Right lobe of liver (tissue), 4 donors: ENCODE measurements at regions not wholly inside any gene's neighbourhood (a gene's known extent, or its start where the extent isn't known, plus 50 kb on each side); places are given as distances from the start of the nearest gene placed in this dataset.

Experiments used
- POLR2A ChIP-seq: fragments of 450-650 bp; IDR thresholded peaks from one replicate; pipeline ENCODE4 v1.6.1; 2017; ENCODE audit warnings: antibody characterized with exemption, mild to moderate bottlenecking
- TF ChIP-seq, protein P1 (sequence below), 4 donors: fragments of 200-600 bp in 3 of 4; fragments of 450-650 bp in 1 of 4; IDR thresholded peaks; one replicate each; pipeline versions ENCODE4 v1.5.1 to v1.8.0; 2016 to 2022; ENCODE audit warnings: antibody characterized with exemption in 4 of 4, mild to moderate bottlenecking in 2 of 4
- donor health status: DM: no; HTN: no; CAD: no.
- donor health status: DM: no; HTN: no; CAD: no.
- donor health status: DM: no; HTN: yes; CAD: no.

DNA sequence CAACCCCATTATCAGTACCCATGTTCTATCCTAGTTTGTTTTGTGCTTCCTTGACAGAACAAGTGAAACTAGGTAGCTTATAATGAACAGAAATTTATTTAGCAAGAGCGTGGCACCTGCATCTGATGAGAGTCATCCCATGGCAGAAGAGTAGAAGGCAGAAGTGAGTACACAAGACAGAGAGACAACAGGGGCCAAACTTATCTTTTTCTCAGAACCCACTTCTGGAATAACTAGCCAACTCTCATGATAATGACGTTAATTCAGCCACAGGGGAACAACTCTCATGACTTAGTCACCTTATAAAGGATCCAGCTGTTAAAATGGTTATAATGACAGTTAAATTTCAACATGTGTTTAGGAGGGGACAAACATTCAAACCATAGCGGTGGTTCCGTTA lies 644.9 kb downstream of the TECRL start:
- no peak for TF ChIP-seq POLR2A
- TF ChIP-seq, protein P1, sequence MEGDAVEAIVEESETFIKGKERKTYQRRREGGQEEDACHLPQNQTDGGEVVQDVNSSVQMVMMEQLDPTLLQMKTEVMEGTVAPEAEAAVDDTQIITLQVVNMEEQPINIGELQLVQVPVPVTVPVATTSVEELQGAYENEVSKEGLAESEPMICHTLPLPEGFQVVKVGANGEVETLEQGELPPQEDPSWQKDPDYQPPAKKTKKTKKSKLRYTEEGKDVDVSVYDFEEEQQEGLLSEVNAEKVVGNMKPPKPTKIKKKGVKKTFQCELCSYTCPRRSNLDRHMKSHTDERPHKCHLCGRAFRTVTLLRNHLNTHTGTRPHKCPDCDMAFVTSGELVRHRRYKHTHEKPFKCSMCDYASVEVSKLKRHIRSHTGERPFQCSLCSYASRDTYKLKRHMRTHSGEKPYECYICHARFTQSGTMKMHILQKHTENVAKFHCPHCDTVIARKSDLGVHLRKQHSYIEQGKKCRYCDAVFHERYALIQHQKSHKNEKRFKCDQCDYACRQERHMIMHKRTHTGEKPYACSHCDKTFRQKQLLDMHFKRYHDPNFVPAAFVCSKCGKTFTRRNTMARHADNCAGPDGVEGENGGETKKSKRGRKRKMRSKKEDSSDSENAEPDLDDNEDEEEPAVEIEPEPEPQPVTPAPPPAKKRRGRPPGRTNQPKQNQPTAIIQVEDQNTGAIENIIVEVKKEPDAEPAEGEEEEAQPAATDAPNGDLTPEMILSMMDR (IDR thresholded peaks at IDR 0.05), result no peak
